Panc1 (cell line): ENCODE measurements at regions not wholly inside any gene's neighbourhood (a gene's known extent, or its start where the extent isn't known, plus 50 kb on each side); places are given as distances from the start of the nearest gene placed in this dataset.

Experiments used
- CTCF ChIP-seq: fragments of 450-650 bp; IDR thresholded peaks from 2 replicates; pipeline ENCODE4 v1.5.1; 2017; ENCODE audit warnings: mild to moderate bottlenecking
- POLR2AphosphoS5 ChIP-seq: IDR thresholded peaks from 2 replicates; pipeline ENCODE4 v1.6.1; 2012; ENCODE audit warnings: mild to moderate bottlenecking, low read depth, low read length, moderate library complexity
- REST ChIP-seq, 2 experiments: IDR thresholded peaks; 2 replicates each; pipeline ENCODE4 v1.6.1; 2011 to 2012; ENCODE audit warnings: low read depth in 2 of 2, control low read depth in 1 of 2, low read length in 1 of 2, mild to moderate bottlenecking in 1 of 2, moderate library complexity in 1 of 2; ENCODE audit not compliant: insufficient read depth in 1 of 2
- SIN3A ChIP-seq: IDR thresholded peaks from 2 replicates; pipeline ENCODE4 v1.6.1; 2012; ENCODE audit warnings: low read depth, mild to moderate bottlenecking, low read length, moderate library complexity, borderline replicate concordance; ENCODE audit not compliant: insufficient read depth
- TCF7L2 ChIP-seq: IDR thresholded peaks from 2 replicates; pipeline ENCODE4 v1.6.1; 2011; ENCODE audit warnings: mild to moderate bottlenecking, low read depth, low read length, inconsistent platforms

GRCh38 chr6:19472850-19473249 is 364.3 kb upstream of the ID4 start:
- peak; percentile 39; the same call in 1 of the 2 replicates for TF ChIP-seq CTCF
- TF ChIP-seq SIN3A = no peak
- no peak for TF ChIP-seq POLR2AphosphoS5
- TF ChIP-seq REST (IDR thresholded peaks at IDR 0.05; ENCODE audit: insufficient read depth in 1 of 2, low read depth in 2 of 2, low read length in 1 of 2) = no peak
- TF ChIP-seq TCF7L2 = no peak
